ENCODE measurements at regions not wholly inside any gene's neighbourhood (a gene's known extent, or its start where the extent isn't known, plus 50 kb on each side); places are given as distances from the start of the nearest gene placed in this dataset.
A peak's percentile ranks its signal among the peaks of the same experiment; 100 is the strongest.
"Not testable (repeated sequence)": the region's sequence is repeated elsewhere in the genome, so short reads cannot be mapped to it uniquely, and the experiment has no call there.

- peak in 1 of 2 donors; percentile 9 for DNase-seq (ENCODE audit: low read depth in 2 of 2)
Observed at GRCh38 chr10:128178302-128178958, 52.2 kb upstream of the MKI67 start.

DNA sequence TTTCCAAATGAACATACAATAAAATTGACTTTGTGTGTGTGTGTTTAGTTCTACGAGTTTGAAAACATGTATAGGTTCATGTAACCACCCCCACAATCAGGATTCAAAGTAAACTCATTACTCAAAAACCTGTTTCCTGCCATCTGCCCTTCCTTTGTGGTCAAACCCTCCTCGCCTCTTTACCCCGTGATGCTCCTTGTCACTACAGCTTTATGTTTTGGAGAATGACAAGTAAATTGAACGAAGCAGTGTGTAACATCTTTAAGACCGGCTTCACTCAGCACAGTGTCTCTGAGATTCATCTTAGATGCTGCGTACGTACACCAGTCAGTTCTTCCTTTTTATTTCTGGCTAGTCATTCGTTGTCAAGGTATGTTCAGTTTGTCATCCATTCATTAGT, 54.6 kb upstream of the MKI67 start:
- peak in 1 of 2 donors; percentile 10 for DNase-seq (ENCODE audit: low read depth in 2 of 2)

GRCh38 chr10:128185627-128186026, 59.4 kb upstream of the MKI67 start:
- no peak for DNase-seq (ENCODE audit: low read depth in 2 of 2)

DNA sequence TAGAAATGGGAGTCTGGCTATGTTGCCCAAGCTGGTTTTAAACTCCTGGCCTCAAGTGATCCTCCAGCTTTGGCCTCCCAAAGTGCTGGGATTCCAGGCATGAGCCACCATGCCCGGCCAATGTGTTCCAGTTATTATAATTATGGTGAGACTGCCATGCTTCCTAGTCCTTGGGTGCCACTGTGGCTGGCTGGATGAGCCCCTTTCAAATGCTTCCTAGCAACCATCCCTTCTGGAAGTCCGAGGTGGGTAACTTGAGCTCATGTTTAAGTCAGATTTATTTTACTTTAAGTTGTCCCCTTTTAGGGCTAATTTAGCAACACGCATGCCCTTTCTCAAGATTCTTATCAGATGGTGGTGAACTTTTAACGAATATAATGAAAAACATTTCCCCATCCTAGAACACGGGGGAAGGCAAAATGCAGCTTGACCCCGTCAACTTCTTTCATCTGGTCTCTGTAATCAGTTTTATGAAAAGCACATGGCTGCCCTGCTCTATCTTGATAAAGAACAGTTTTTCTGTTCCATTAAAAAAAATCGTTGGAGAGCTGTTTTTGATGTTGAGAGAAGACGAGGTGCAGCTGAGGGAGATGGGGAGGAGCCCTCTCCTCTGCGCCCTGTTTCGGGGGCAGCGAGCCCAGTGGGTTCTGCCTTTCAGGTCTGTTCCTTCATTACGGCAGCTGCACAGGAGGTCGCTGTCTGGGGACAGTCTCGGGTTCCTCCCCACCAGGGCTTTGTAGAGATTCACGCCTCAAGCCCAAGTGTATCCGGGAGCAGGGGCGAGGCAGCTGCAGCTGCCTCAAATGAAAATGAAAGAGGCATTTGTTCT, 61.0 kb upstream of the MKI67 start:
- DNase-seq (ENCODE audit: low read depth in 2 of 2): no peak

DNA sequence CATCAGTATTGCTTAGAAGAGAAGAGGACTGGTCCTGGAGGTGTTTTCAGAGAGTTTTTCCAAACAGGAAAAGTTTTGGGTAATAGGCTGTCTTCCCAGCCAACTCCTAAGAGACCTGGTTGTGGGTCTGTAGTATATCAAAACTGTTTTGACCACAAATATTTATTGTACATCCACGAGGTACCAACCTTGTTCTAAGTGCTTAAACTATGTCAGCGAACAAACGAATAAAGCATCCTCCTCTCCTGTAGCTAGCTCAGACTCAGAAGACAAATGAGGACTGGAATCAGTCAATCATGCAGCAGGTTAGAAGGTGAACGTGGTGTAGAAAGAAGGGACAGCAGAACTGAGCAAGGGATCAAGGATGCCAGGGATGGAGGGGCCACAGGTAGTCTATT, 61.6 kb upstream of the MKI67 start:
- DNase-seq (ENCODE audit: low read depth in 2 of 2): no peak

GRCh38 chr10:128189176-128189575, 63.0 kb upstream of the MKI67 start:
- no peak for DNase-seq (ENCODE audit: low read depth in 2 of 2)

DNA sequence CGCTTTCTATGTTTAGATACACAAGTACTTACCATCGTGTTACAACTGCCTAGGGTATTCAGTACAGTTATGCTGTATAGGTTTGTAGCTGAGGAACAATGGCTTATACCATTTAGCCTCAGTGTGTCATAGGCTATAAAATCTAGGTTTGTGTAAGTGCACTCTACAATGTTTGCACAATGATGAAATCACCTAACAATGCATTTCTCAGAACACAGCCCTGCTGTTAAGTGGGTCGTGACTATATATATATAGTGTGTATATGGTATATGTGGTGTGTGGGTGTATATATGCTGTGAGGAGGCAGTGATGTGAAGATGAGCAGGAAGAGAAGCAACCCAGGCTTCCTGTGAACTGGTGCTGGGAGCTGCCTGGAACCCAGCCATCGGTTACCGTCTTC, 65.6 kb upstream of the MKI67 start:
- DNase-seq (ENCODE audit: low read depth in 2 of 2): no peak

GRCh38 chr10:128201826-128202225, 75.6 kb upstream of the MKI67 start:
- not testable (repeated sequence) for DNase-seq (ENCODE audit: low read depth in 2 of 2)

GRCh38 chr10:128203028-128203427, 76.8 kb upstream of the MKI67 start:
- DNase-seq (ENCODE audit: low read depth in 2 of 2): no peak

- DNase-seq (ENCODE audit: low read depth in 2 of 2): not testable (repeated sequence)
Observed at GRCh38 chr10:128205591-128205990, 79.4 kb upstream of the MKI67 start.

DNA sequence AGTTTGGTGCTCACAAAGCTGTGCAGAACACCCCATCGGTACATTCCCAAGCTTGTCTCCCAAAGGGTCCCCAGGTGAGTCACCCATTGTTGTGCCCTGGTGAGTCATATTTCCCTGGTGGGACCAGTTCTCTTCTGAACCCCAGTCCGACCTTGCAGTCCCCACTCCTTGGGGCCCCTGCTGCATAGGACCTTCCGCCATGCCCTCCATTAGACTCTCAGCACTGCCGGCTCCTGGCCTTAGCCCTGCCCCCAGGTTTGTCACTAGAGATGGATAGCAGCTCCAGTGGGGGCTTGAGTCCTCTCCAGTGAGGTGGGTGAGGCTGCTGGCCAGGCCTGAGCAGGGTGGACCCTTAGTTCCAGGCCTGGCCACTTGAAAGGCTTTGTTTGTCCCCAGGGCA, 80.5 kb upstream of the MKI67 start:
- no peak for DNase-seq (ENCODE audit: low read depth in 2 of 2)

- no peak for DNase-seq (ENCODE audit: low read depth in 2 of 2)
Observed at GRCh38 chr10:128209862-128210214, 83.6 kb upstream of the MKI67 start.

DNA sequence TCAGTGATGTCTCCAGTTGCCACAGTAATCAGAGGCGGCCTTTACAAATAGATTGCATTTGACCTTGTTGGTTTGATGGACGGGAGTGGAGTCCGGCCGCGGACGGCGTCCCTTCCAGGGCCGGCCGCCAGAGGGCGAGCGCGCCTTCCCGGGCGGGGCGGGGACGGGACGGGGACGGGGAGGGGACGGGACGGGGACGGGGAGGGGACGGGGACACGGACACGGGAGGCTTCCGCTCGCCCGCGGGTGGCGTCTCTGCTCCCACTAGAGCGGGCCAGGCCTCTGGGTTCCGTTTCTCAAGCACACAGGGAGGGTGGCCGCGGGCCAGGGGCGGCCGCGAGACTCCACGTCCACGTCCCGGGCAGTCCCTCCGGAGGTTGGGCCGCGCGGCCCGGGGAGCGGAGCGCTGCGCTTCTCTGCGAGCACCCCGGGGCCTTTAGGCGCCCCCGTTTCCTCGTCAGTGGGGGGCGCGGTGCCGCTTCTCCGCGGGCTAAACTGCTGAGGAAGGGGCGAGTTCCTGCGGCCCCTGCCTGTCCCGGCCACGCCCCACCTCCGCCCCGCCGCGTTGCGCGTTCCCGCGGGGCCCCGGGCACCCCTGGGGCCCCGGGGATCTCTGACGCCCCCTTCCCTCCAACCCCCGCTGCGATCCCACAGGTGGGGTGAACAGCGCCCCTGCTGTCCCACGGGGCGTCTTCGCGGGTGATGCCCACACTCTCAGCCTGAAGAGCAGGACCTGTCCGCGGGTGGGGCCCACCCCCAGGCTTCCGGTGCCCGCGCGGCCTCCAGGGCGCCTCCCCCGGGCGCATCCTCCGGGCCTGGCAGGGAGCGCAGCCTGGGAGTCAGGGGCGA, 84.2 kb upstream of the MKI67 start:
- peak; percentile 45 to 49 for DNase-seq (ENCODE audit: low read depth in 2 of 2)

DNA sequence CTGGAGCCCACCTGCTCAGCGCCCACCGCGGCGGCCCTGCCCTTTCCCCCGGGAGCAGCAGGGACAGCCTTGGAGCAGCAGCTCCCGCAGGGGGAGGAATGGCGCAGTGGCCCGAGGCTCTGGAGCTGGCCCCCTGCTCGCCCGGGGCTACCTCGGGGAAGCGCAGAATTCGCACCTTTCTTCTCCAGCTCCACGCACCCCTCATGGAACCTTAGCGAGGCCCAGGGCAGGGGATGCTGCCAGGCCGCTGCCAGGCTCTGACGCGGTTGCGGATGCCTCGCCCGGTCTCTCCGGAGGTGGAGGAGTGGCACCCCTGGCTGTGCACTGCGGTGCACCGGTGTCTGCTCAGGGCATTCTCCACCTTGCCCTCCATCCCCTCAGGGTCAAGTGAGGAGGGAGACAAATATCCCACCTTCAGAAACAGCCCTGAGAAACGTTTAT, 84.9 kb upstream of the MKI67 start:
- no peak for DNase-seq (ENCODE audit: low read depth in 2 of 2)

GRCh38 chr10:128211953-128212727, 85.9 kb upstream of the MKI67 start:
- DNase-seq (ENCODE audit: low read depth in 2 of 2): peak; percentile 52 to 55

GRCh38 chr10:128213156-128213555, 86.9 kb upstream of the MKI67 start:
- DNase-seq (ENCODE audit: low read depth in 2 of 2): no peak

DNA sequence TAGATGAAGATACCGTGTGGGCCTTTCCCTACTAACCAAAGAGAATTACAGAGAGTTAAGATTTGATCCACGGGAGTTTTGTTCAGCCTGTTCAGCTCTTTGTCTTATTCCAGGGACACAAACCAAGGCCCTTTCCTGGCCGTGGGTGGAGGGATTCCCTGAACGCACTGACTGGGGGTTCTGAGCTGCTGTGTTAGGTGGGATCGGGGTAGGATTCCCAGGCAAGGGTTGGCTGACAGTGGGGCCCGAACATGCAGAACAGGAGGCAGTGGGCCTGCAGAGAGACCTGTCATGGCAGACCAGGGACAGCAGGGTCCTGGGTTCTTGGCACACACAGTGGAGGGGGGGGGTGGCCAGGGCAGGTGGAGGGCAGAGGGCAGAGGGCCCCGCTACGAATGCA, 89.5 kb upstream of the MKI67 start:
- DNase-seq (ENCODE audit: low read depth in 2 of 2): no peak

DNA sequence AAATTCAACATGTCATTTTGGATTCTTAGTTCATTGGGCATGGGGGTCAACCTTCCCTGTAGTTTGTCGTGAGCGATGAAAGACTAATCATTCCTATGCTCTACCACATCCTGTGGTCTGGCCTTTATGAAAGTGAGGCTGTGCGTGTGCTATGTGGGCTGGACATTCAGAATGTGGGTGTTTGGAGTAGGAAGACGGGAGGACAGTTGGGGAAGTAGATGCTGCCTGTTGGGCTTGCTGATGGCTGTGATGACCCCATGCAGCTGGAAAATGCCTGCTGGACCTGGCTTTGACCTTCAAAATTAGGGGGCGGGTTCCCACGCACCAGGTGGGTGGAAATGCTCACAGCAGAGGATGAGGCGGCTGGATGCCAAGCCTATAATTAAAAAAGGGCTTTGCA, 90.9 kb upstream of the MKI67 start:
- DNase-seq (ENCODE audit: low read depth in 2 of 2): no peak

DNA sequence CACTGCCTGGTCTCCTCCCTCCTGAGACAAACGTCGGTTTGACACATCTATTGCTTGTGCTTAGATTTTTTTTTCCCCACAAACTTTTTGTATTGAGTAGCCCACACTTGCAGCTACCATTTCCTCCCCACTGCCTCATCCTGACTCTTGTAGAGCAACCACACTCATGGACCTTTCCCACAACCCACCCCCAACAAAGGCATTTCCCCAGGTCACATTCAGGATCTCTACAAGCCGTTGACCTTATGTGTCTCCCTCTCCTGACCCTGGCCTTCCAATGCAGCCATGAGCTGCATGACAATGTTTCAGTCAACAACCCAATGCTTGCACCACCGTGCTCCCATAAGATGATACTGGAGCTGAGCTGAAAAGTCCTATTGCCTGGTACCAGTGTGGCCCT, 91.9 kb upstream of the MKI67 start:
- DNase-seq (ENCODE audit: low read depth in 2 of 2): no peak

DNA sequence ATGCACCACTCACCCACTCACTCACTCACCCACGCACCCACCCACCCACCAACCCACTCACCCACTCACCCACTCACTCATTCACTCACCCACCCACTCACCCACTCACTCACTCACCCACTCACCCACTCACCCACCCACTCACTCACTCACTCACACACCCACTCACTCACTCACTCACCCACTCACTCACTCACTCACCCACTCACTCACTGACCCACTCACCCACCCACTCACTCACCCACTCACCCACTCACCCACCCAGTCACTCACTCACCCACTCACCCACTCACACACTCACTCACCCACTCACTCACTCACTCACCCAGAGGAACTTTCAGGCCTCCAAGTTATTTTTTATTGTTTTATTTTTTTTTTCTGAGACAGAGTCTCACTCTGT, 93.1 kb upstream of the MKI67 start:
- DNase-seq (ENCODE audit: low read depth in 2 of 2): no peak

DNA sequence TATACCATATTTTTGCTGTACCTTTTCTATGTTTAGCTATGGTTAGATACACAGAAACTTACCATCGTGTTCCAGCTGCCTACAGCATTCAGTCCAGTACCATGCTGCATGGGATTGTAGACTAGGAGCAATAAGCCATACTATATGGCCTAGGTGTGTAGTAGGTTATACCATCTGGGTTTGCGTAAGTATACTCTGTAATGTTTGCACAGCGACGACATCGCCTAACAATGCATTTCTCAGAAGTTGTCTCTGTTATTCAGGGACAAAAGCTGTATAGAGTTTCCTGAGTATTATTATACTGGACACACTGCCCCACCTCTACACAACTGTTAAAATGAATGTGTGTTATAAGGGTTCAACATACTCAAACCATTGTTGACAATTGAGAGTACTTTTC, 93.8 kb upstream of the MKI67 start:
- DNase-seq (ENCODE audit: low read depth in 2 of 2): no peak

DNA sequence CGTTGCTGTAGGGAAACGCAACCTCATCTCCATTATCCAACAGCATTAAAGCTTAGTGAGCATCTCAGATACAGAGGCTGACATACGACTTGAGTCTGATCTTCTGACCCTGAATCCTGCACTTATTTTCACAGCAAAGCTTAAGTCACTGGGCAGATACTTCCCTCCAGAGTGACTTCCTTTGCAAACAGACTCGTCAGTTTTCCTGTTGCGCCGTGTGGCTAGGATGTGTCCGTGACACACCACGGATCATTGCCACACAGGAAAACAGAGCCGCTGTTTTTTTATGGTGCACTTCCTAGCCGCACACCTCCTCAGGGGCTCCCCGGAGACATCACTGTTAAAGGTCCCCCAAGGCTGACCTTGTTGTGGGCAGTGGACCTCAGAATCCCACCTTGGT, 94.9 kb upstream of the MKI67 start:
- DNase-seq (ENCODE audit: low read depth in 2 of 2): no peak
